Mesodermal cell (in vitro differentiated cells): ENCODE measurements at regions not wholly inside any gene's neighbourhood (a gene's known extent, or its start where the extent isn't known, plus 50 kb on each side); places are given as distances from the start of the nearest gene placed in this dataset.

Experiments
- H3K27ac ChIP-seq: 2 replicates; pipeline ENCODE4 v1.7.0; 2013; ENCODE audit warnings: mild to moderate bottlenecking, low read depth, low read length, moderate library complexity; ENCODE audit not compliant: severe bottlenecking
- H3K36me3 ChIP-seq: 2 replicates; pipeline ENCODE4 v1.7.1; 2013; ENCODE audit warnings: mild to moderate bottlenecking, low read length, moderate library complexity; ENCODE audit not compliant: control insufficient read depth, insufficient read depth
- H3K4me1 ChIP-seq: one replicate; pipeline ENCODE4 v1.7.1; 2013; ENCODE audit warnings: mild to moderate bottlenecking, low read length; ENCODE audit not compliant: insufficient read depth, control insufficient read depth, poor library complexity, severe bottlenecking
- H3K4me3 ChIP-seq: 2 replicates; pipeline ENCODE4 v1.7.0; 2013; ENCODE audit warnings: low read length, control low read depth, mild to moderate bottlenecking; ENCODE audit not compliant: insufficient read depth, poor library complexity, severe bottlenecking; ENCODE audit errors: extremely low read depth
- H3K9me3 ChIP-seq: 2 replicates; pipeline ENCODE4 v1.7.1; 2013; ENCODE audit warnings: mild to moderate bottlenecking, low read length, moderate library complexity; ENCODE audit not compliant: control insufficient read depth
- WGBS, 2 experiments: methylation state at CpG; one replicate each; pipeline ENCODE4 v1.1.5; 2013; ENCODE audit warnings: missing lambda C conversion rate in 2 of 2; ENCODE audit not compliant: insufficient coverage in 2 of 2; 5-methylcytosine and 5-hydroxymethylcytosine counted together

DNA sequence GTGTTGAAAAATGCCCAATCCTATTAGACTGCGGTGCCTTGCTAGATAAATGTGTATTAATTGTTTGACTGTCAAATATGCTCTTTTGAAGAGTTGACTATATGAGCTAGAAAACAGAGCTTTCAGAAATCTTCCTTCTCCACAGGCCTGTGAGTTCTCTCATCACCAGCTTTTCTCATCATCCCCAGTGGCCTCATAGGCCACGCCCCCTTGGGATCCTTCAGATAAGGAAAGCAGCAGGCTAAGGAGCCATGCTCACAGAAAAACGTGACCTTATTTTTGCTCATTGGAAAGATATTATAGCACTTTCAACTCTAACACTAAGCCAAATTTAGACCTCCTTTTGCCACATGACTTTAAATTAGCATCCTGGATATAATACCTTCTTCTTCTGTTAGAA is 514.4 kb upstream of the ARRDC4 start:
- Histone ChIP-seq H3K27ac (no peak overlapping the region), H3K36me3 (no peaks in the 10 kb centered on the region), H3K4me3 (no peak overlapping the region), H3K9me3 (no peaks in the 10 kb centered on the region), H3K4me1 (no peaks in the 10 kb centered on the region)
- 43 to 50% methylated on average over 1 of the region's 3 CpGs for WGBS, 2 experiments

DNA sequence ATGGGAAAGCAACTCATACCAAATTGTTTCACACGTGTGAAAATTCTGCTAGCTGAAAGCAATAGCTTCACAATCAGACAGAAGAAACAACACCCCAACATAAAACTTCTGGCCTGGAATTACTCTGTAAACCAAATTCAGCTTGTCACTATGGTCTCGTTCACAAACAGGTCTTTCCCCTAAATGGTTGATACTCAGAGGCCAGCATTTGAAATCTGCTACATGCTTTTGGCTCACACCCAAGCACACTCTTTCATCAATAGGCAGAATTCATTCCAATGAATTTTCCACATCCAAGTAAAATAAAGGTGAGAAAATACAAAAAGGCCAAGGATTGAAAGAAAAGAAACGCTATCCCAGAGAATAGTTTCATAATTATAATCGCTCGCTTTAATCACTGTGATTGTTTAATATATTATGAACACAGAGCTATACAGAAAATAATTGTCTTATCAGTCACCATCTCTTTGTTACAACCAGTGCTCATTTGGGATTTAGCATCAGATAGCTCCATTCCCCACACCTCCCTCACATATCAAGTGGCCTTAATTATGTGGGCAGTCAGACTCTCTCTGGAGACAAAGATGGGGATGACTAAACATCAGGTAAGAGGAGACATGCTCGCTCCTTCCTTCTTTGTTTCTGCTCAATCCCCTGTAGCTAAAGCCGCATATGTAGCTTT is 503.8 kb upstream of the ARRDC4 start:
- WGBS, 2 experiments, result 86 to 100% methylated on average over 2 to 3 of the region's 7 CpGs
- no peak overlapping the region for H3K27ac ChIP-seq
- H3K9me3 ChIP-seq, result no peaks in the 10 kb centered on the region
- no peaks in the 10 kb centered on the region for H3K4me1 ChIP-seq
- no peaks in the 10 kb centered on the region for H3K36me3 ChIP-seq
- H3K4me3 ChIP-seq, result no peak overlapping the region

DNA sequence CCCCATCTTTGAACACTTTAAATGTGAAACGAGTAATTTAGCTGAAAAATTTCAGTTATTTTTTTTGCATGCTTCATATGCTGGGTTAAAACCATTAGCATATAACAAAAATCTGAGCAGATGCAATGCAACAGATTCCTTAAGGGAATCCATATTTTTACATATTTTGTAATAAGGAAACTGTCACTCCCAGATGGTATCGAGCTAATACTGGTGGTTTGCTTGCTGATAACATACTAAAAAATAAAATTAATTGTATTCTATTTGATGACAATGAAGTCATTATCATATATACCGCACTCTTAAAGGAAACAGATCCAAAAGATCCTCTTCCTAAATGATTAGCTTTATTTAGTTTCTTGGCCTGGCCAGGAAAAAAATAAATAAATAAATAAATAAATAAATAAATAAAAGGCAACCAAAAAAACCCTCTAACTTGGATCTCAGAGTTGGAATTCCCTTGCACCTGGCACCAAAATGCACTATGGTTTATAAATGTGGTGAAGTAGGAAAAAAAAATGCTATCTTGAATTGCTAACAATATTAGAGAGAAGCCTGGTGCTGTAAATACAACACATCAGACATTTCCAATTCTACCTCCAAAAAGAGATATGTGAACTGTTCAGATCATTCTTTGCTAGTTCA is 503.2 kb upstream of the ARRDC4 start:
- H3K4me1 ChIP-seq, result no peaks in the 10 kb centered on the region
- WGBS, 2 experiments, result 86% methylated on average over 1 of the region's 3 CpGs; no CpG with 5 or more reads in 1 of the 2 experiments
- H3K4me3 ChIP-seq, result no peak overlapping the region
- no peaks in the 10 kb centered on the region for H3K36me3 ChIP-seq
- H3K9me3 ChIP-seq, result no peaks in the 10 kb centered on the region
- H3K27ac ChIP-seq, result no peak overlapping the region

DNA sequence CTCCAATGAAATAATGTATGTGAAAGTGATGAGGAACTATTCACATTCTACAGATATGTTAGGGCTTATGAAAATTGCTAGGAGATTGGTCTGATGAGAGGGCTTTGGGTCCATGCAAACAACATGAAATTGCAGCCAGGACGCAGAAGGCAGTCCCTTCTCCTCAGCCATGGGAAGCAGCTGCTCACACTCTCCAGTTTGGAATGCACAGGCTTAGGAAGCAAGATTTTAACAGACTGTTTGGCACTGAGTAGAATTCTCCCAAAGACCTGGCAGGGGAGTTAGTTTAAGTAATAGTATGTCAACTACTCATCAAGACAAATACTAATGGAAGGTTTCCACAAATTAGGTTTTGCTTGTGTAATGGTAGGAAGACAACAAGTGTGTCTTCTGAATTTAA is 500.7 kb upstream of the ARRDC4 start:
- Histone ChIP-seq H3K27ac (no peak overlapping the region), H3K9me3 (no peaks in the 10 kb centered on the region), H3K36me3 (no peaks in the 10 kb centered on the region), H3K4me3 (no peak overlapping the region), H3K4me1 (no peaks in the 10 kb centered on the region)
- WGBS, 2 experiments, result 71% methylated on average over 1 of the region's 1 CpG; no CpG with 5 or more reads in 1 of the 2 experiments

DNA sequence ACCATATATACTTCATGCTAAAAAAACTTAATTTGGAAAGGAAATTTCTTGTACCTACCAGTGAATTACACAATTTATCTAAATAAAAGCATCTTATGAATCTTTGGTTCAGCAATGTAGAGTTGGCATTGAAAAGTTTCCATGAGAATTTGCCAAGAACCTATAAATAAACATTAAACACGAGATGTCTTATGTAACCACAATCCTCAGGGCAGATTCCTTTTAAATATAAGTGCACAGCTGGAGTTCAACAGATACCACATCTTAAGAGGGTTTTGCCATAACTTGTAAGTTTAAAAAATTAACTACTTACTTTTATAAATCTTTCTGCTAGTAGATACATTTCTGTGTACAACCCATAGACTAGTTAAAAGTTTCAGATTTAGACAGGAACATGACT is 499.3 kb upstream of the ARRDC4 start:
- Histone ChIP-seq H3K9me3 (no peaks in the 10 kb centered on the region), H3K4me3 (no peak overlapping the region), H3K36me3 (no peaks in the 10 kb centered on the region), H3K4me1 (no peaks in the 10 kb centered on the region), H3K27ac (no peak overlapping the region)
- 80% methylated on average over 1 of the region's 1 CpG; no CpG with 5 or more reads in 1 of the 2 experiments for WGBS, 2 experiments

DNA sequence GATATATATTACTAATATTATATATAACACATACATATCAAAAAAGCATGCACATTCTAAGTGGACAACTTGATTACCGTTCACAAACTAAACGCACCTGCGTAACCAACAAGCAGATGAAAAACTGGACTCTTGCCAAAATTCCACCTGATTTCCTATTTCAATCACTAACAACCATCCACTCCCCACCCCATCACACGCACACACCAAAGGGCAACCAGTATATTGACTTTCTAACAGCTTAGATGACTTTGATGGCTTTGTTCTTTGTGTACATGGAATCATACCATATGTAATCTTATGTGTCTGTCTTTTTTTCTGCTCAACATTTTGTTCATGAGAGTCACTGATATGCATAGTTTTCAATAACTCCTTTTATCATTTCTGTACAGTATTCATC is 496.8 kb upstream of the ARRDC4 start:
- H3K36me3 ChIP-seq, result no peaks in the 10 kb centered on the region
- no peak overlapping the region for H3K27ac ChIP-seq
- H3K9me3 ChIP-seq, result no peaks in the 10 kb centered on the region
- H3K4me1 ChIP-seq, result no peaks in the 10 kb centered on the region
- no peak overlapping the region for H3K4me3 ChIP-seq
- whole genome bisulfite sequencing, 2 experiments, result 71 to 76% methylated on average over 3 of the region's 4 CpGs

DNA sequence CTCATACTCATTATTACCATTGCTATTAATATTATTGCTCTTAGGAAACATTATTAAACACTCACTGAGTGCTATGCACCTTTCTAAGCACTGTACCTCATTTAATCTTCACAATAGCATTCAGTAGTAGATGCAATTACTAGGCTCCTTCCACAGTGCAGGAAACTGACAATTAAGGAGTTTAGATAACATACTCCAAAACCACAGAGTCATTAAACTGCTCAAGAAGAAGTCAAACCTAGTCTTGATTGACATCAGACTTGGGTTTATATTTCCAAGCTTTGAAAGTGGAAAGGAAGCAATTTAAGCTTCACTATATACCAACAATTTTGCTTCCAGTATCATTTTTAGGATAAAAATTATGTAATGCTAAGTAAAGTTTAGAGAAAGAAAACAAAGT is 490.1 kb upstream of the ARRDC4 start:
- no peaks in the 10 kb centered on the region for H3K4me1 ChIP-seq
- H3K4me3 ChIP-seq, result no peak overlapping the region
- no peak overlapping the region for H3K27ac ChIP-seq
- H3K9me3 ChIP-seq, result no peaks in the 10 kb centered on the region
- H3K36me3 ChIP-seq, result no peaks in the 10 kb centered on the region

DNA sequence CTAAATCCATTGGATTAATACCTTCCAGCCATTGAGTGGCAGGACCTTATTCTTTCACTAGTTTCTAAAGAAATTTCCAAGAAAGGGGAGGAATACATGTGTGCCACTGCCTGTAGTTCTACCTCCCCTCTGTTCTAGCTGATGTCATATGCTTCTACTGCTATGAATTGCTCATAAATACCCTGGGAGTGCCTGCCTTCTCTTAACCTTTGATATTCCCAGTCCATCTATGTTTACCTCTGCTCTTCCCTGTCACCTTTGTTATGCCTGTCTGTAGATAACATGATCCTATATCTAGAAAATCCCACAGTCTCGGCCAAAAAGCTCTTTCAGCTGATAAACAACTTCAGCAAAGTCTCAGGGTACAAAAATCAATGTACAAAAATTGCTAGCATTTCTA is 486.9 kb upstream of the ARRDC4 start:
- no peak overlapping the region for H3K4me3 ChIP-seq
- H3K36me3 ChIP-seq, result no peaks in the 10 kb centered on the region
- 78 to 100% methylated on average over 1 of the region's 1 CpG for WGBS, 2 experiments
- no peaks in the 10 kb centered on the region for H3K9me3 ChIP-seq
- no peaks in the 10 kb centered on the region for H3K4me1 ChIP-seq
- no peak overlapping the region for H3K27ac ChIP-seq

DNA sequence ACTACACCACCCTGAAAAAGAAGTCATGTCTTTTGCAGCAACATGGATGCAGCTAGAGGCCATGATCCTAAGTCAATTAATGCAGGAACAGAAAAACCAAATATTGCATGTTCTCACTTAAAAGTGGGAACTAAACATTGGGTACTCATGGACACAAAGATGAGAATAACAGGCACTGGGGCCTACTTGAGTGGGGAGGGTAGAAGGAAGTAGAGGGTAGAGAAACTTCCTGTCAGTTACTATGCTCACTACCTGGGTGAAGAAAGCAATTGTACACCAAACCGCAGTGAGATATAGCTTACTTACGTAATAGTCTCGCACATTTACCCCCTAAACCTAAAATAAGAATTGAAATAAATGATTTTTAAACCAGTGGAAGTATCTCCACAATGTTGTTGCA is 480.5 kb upstream of the ARRDC4 start:
- Histone ChIP-seq H3K36me3 (no peaks in the 10 kb centered on the region), H3K9me3 (no peaks in the 10 kb centered on the region), H3K27ac (no peak overlapping the region), H3K4me1 (no peaks in the 10 kb centered on the region), H3K4me3 (no peak overlapping the region)
- no CpG with 5 or more reads among the region's 3 CpGs for WGBS, 2 experiments

DNA sequence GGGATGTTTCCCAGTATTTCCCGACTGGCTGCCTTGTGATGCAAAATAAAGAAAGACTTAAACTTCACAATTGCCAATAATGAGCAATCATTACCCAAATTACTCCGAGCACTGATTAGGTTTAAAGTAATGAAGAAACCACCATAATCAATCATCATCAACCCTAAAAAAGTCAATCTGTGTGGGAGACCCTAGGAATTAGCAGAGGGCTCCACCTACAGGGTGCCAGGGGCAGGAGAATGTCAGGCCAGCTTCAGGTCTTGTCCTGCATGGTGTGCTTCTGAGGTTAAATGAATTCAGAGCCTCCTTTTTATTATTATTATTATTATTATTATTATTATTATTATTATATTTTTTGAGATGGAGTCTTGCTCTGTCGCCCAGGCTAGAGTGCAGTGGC is 478.0 kb upstream of the ARRDC4 start:
- H3K4me3 ChIP-seq, result no peak overlapping the region
- WGBS, 2 experiments, result no CpG with 5 or more reads among the region's 3 CpGs
- H3K27ac ChIP-seq, result no peak overlapping the region
- no peaks in the 10 kb centered on the region for H3K4me1 ChIP-seq
- H3K9me3 ChIP-seq, result no peaks in the 10 kb centered on the region
- H3K36me3 ChIP-seq, result no peaks in the 10 kb centered on the region

DNA sequence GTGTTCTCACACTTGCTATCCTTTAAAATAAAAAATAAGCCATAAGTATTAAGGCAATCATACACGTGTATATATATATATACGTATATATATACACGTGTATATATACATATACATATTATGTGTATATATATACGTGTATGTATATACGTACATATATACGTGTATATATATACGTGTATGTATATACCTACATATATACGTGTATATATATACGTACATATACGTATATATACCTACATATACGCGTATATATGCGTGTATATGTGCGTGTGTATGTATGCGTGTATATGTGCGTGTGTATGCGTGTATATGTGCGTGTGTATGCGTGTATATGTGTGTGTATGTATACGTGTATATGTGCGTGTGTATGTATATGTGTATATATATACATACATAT is 477.3 kb upstream of the ARRDC4 start:
- no peaks in the 10 kb centered on the region for H3K4me1 ChIP-seq
- H3K9me3 ChIP-seq, result no peaks in the 10 kb centered on the region
- no peak overlapping the region for H3K4me3 ChIP-seq
- WGBS, 2 experiments, result 97 to 100% methylated on average over 2 to 7 of the region's 21 CpGs
- no peaks in the 10 kb centered on the region for H3K36me3 ChIP-seq
- no peak overlapping the region for H3K27ac ChIP-seq
